ENCODE measurements at regions not wholly inside any gene's neighbourhood (a gene's known extent, or its start where the extent isn't known, plus 50 kb on each side); places are given as distances from the start of the nearest gene placed in this dataset.

GRCh38 chr2:104045071-104045470, 808.8 kb upstream of the POU3F3 start:
- no peaks in the 10 kb centered on the region for H3K27me3 Mint-ChIP-seq (ENCODE audit: insufficient read depth)
- H3K9me3 ChIP-seq (ENCODE audit: control insufficient read depth, low read length) = no peaks in the 10 kb centered on the region
- no peaks in the 10 kb centered on the region for H3K36me3 Mint-ChIP-seq (ENCODE audit: low read depth)
- H3K9ac ChIP-seq (ENCODE audit: extremely low read depth, low read length, poor library complexity, severe bottlenecking) = no peak overlapping the region
- H3K4me1 Mint-ChIP-seq = peaks cover 1% of the 10 kb centered on the region
- no peak for DNase-seq
- 92 to 100% methylated on average over 2 to 4 of the region's 5 CpGs for WGBS, 2 experiments (ENCODE audit: insufficient coverage in 1 of 2, insufficient read length in 1 of 2)
- no peak for TF ChIP-seq CTCF (conservative IDR thresholded peaks at IDR 0.05)
- H3K27ac ChIP-seq (ENCODE audit: low read depth, low read length) = no peak overlapping the region
- H3K4me3 ChIP-seq (ENCODE audit: low read length) = no peak overlapping the region
- no peak overlapping the region for H3K27ac Mint-ChIP-seq
- H3K9me3 Mint-ChIP-seq = no peaks in the 10 kb centered on the region
- H3K4me3 Mint-ChIP-seq = no peak overlapping the region
- H3K36me3 ChIP-seq (ENCODE audit: control insufficient read depth, insufficient read depth, low read length) = no peaks in the 10 kb centered on the region
- no peaks in the 10 kb centered on the region for H3K27me3 ChIP-seq (ENCODE audit: control insufficient read depth, insufficient read depth, low read length, poor library complexity, severe bottlenecking)
- no peaks in the 10 kb centered on the region for H3K4me1 ChIP-seq (ENCODE audit: control insufficient read depth, insufficient read depth, low read length)

- TF ChIP-seq CTCF (conservative IDR thresholded peaks at IDR 0.05) = no peak
- Mint-ChIP-seq H3K36me3 (ENCODE audit: low read depth) (no peaks in the 10 kb centered on the region), H3K4me3 (no peak overlapping the region), H3K27me3 (ENCODE audit: insufficient read depth) (no peaks in the 10 kb centered on the region), H3K27ac (no peak overlapping the region), H3K9me3 (no peaks in the 10 kb centered on the region), H3K4me1 (no peaks in the 10 kb centered on the region)
- H3K36me3 ChIP-seq (ENCODE audit: control insufficient read depth, insufficient read depth, low read length) = no peaks in the 10 kb centered on the region
- no peak overlapping the region for H3K27ac ChIP-seq (ENCODE audit: low read depth, low read length)
- no peaks in the 10 kb centered on the region for H3K4me1 ChIP-seq (ENCODE audit: control insufficient read depth, insufficient read depth, low read length)
- WGBS, 2 experiments (ENCODE audit: insufficient coverage in 1 of 2, insufficient read length in 1 of 2) = 89 to 92% methylated on average over 1 of the region's 2 CpGs
- H3K27me3 ChIP-seq (ENCODE audit: control insufficient read depth, insufficient read depth, low read length, poor library complexity, severe bottlenecking) = no peaks in the 10 kb centered on the region
- H3K9me3 ChIP-seq (ENCODE audit: control insufficient read depth, low read length) = no peaks in the 10 kb centered on the region
- no peak overlapping the region for H3K4me3 ChIP-seq (ENCODE audit: low read length)
- no peak overlapping the region for H3K9ac ChIP-seq (ENCODE audit: extremely low read depth, low read length, poor library complexity, severe bottlenecking)
- no peak for DNase-seq
Observed at GRCh38 chr2:104046466-104046865, 807.4 kb upstream of the POU3F3 start.

GRCh38 chr2:104047516-104047915, 806.4 kb upstream of the POU3F3 start:
- TF ChIP-seq CTCF (conservative IDR thresholded peaks at IDR 0.05) = no peak

More at GRCh38 chr2:104047516-104047915, 806.4 kb upstream of the POU3F3 start:
- Histone ChIP-seq H3K9me3 (ENCODE audit: control insufficient read depth, low read length) (no peaks in the 10 kb centered on the region), H3K27me3 (ENCODE audit: control insufficient read depth, insufficient read depth, low read length, poor library complexity, severe bottlenecking) (no peaks in the 10 kb centered on the region), H3K4me3 (ENCODE audit: low read length) (no peak overlapping the region), H3K27ac (ENCODE audit: low read depth, low read length) (no peak overlapping the region), H3K36me3 (ENCODE audit: control insufficient read depth, insufficient read depth, low read length) (no peaks in the 10 kb centered on the region), H3K9ac (ENCODE audit: extremely low read depth, low read length, poor library complexity, severe bottlenecking) (no peak overlapping the region), H3K4me1 (ENCODE audit: control insufficient read depth, insufficient read depth, low read length) (no peaks in the 10 kb centered on the region)
- WGBS, 2 experiments (ENCODE audit: insufficient coverage in 1 of 2, insufficient read length in 1 of 2) = 93 to 94% methylated on average over 6 to 10 of the region's 10 CpGs
- Mint-ChIP-seq H3K27me3 (ENCODE audit: insufficient read depth) (no peaks in the 10 kb centered on the region), H3K4me1 (peaks cover under 1% of the 10 kb centered on the region), H3K36me3 (ENCODE audit: low read depth) (no peaks in the 10 kb centered on the region), H3K27ac (no peak overlapping the region), H3K9me3 (no peaks in the 10 kb centered on the region), H3K4me3 (no peak overlapping the region)
- no peak for DNase-seq
